ENCODE measurements at regions not wholly inside any gene's neighbourhood (a gene's known extent, or its start where the extent isn't known, plus 50 kb on each side); places are given as distances from the start of the nearest gene placed in this dataset.

GRCh38 chr11:80621871-80622270 lies 1181.0 kb upstream of the TENM4 start:
- Mint-ChIP-seq H3K27ac (no peak overlapping the region), H3K4me1 (ENCODE audit: low read depth) (no peaks in the 10 kb centered on the region), H3K9me3 (no peaks in the 10 kb centered on the region), H3K36me3 (ENCODE audit: low read depth) (no peaks in the 10 kb centered on the region), H3K27me3 (no peaks in the 10 kb centered on the region), H3K4me3 (no peak overlapping the region)
- Histone ChIP-seq H3K4me3 (ENCODE audit: low read length) (no peak overlapping the region), H3K36me3 (ENCODE audit: insufficient read depth, low read length) (no peaks in the 10 kb centered on the region), H3K4me1 (ENCODE audit: insufficient read depth, low read length) (no peaks in the 10 kb centered on the region), H3K27ac (ENCODE audit: low read depth in 1 of 2, low read length in 2 of 2) (no peak overlapping the region), H3K9me3 (ENCODE audit: control insufficient read depth in 1 of 2, insufficient read depth in 1 of 2, low read length in 2 of 2) (peaks cover 0 to 3% of the 10 kb centered on the region in 2 experiments), H3K27me3 (ENCODE audit: control insufficient read depth in 1 of 2, insufficient read depth in 2 of 2, low read length in 2 of 2) (no peaks in the 10 kb centered on the region)
- CTCF ChIA-PET: no interaction called here
- TF ChIP-seq, protein P1, sequence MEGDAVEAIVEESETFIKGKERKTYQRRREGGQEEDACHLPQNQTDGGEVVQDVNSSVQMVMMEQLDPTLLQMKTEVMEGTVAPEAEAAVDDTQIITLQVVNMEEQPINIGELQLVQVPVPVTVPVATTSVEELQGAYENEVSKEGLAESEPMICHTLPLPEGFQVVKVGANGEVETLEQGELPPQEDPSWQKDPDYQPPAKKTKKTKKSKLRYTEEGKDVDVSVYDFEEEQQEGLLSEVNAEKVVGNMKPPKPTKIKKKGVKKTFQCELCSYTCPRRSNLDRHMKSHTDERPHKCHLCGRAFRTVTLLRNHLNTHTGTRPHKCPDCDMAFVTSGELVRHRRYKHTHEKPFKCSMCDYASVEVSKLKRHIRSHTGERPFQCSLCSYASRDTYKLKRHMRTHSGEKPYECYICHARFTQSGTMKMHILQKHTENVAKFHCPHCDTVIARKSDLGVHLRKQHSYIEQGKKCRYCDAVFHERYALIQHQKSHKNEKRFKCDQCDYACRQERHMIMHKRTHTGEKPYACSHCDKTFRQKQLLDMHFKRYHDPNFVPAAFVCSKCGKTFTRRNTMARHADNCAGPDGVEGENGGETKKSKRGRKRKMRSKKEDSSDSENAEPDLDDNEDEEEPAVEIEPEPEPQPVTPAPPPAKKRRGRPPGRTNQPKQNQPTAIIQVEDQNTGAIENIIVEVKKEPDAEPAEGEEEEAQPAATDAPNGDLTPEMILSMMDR (IDR thresholded peaks at IDR 0.05): no peak
- ATAC-seq (ENCODE audit: poor library complexity) (no peak), DNase-seq (no peak)
- intact Hi-C loops (cut with DNase I, micrococcal nuclease): loop anchor here in 1 of 2 experiments (10.0 kb wide), 1 partner anchor 63 kb away; no protein-coding TSS in a partner anchor
- POLR2A ChIA-PET: no interaction called here

- no peaks in the 10 kb centered on the region for H3K27me3 ChIP-seq (ENCODE audit: control insufficient read depth in 1 of 2, insufficient read depth in 2 of 2, low read length in 2 of 2)
- peaks cover 0 to 3% of the 10 kb centered on the region in 2 experiments for H3K9me3 ChIP-seq (ENCODE audit: control insufficient read depth in 1 of 2, insufficient read depth in 1 of 2, low read length in 2 of 2)
- H3K4me3 ChIP-seq (ENCODE audit: low read length): no peak overlapping the region
- Mint-ChIP-seq H3K27me3 (no peaks in the 10 kb centered on the region), H3K9me3 (peaks cover under 1% of the 10 kb centered on the region), H3K4me3 (no peak overlapping the region), H3K4me1 (ENCODE audit: low read depth) (no peaks in the 10 kb centered on the region), H3K36me3 (ENCODE audit: low read depth) (no peaks in the 10 kb centered on the region), H3K27ac (no peak overlapping the region)
- no peaks in the 10 kb centered on the region for H3K4me1 ChIP-seq (ENCODE audit: insufficient read depth, low read length)
- CTCF ChIA-PET: no interaction called here
- intact Hi-C loops (cut with DNase I, micrococcal nuclease): loop anchor here in 1 of 2 experiments (10.0 kb wide), 1 partner anchor 64 kb away; no protein-coding TSS in a partner anchor
- H3K27ac ChIP-seq (ENCODE audit: low read depth in 1 of 2, low read length in 2 of 2): no peak overlapping the region
- ATAC-seq (ENCODE audit: poor library complexity) (no peak), DNase-seq (no peak)
- POLR2A ChIA-PET: no interaction called here
- TF ChIP-seq, protein P1 (IDR thresholded peaks at IDR 0.05): no peak
- H3K36me3 ChIP-seq (ENCODE audit: insufficient read depth, low read length): no peaks in the 10 kb centered on the region
Observed at GRCh38 chr11:80620867-80621266, 1180.0 kb upstream of the TENM4 start.

DNA sequence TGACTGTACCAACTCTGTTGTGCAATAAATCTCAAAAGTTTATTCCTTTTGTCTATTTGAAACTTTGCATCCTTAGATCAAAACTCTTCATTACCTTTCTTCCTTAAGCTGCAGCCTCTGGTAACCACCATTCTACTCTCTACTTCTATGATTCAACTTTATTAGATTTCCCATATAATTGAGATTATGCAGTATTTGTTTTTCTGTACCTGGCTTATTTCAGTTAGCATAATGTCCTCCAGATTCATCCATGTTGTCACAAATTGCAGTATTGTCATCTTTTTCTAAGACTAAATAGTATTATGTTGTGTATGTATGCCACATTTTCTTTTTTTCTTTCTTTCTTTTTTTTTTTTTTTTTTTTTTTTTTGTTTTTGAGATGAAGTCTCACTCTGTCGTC lies 1176.3 kb upstream of the TENM4 start:
- Histone ChIP-seq H3K9me3 (ENCODE audit: control insufficient read depth in 1 of 2, insufficient read depth in 1 of 2, low read length in 2 of 2) (peaks cover 0 to 3% of the 10 kb centered on the region in 2 experiments), H3K4me3 (ENCODE audit: low read length) (no peak overlapping the region), H3K27ac (ENCODE audit: low read depth in 1 of 2, low read length in 2 of 2) (no peak overlapping the region), H3K4me1 (ENCODE audit: insufficient read depth, low read length) (no peaks in the 10 kb centered on the region), H3K36me3 (ENCODE audit: insufficient read depth, low read length) (no peaks in the 10 kb centered on the region), H3K27me3 (ENCODE audit: control insufficient read depth in 1 of 2, insufficient read depth in 2 of 2, low read length in 2 of 2) (no peaks in the 10 kb centered on the region)
- ChIA-PET CTCF (no interaction called here), POLR2A (no interaction called here)
- Mint-ChIP-seq H3K27ac (no peak overlapping the region), H3K27me3 (no peaks in the 10 kb centered on the region), H3K4me3 (no peak overlapping the region), H3K4me1 (ENCODE audit: low read depth) (no peaks in the 10 kb centered on the region), H3K9me3 (peaks cover 2% of the 10 kb centered on the region), H3K36me3 (ENCODE audit: low read depth) (no peaks in the 10 kb centered on the region)
- ATAC-seq (ENCODE audit: poor library complexity) (no peak), DNase-seq (no peak)
- intact Hi-C loops (cut with DNase I, micrococcal nuclease): no loop called here
- TF ChIP-seq, protein P1 (IDR thresholded peaks at IDR 0.05): no peak

Measured in CD4-positive, alpha-beta T cell (primary cell).